ENCODE measurements at regions not wholly inside any gene's neighbourhood (a gene's known extent, or its start where the extent isn't known, plus 50 kb on each side); places are given as distances from the start of the nearest gene placed in this dataset.

- no peak for DNase-seq
These were observed 134.0 kb upstream of the IL12A start for GRCh38 chr3:159854500-159855124.

GRCh38 chr3:159855599-159856346 is 132.9 kb upstream of the IL12A start:
- no peak for DNase-seq

- no peak for DNase-seq
These were observed 132.0 kb upstream of the IL12A start for GRCh38 chr3:159856590-159857104.

- DNase-seq: no peak
These were observed 130.8 kb upstream of the IL12A start for GRCh38 chr3:159857840-159858239.

- DNase-seq: no peak
These were observed 130.0 kb upstream of the IL12A start for GRCh38 chr3:159858650-159859049.

GRCh38 chr3:159859424-159859823 is 129.2 kb upstream of the IL12A start:
- no peak for DNase-seq

- DNase-seq: no peak
These were observed 128.8 kb upstream of the IL12A start for GRCh38 chr3:159859836-159860235.

- peak; percentile 15 for DNase-seq
These were observed 128.1 kb upstream of the IL12A start for GRCh38 chr3:159860269-159861116.

GRCh38 chr3:159861369-159861987 is 127.2 kb upstream of the IL12A start:
- DNase-seq: no peak

- no peak for DNase-seq
These were observed 123.5 kb upstream of the IL12A start for GRCh38 chr3:159865041-159865579.

- DNase-seq: no peak
These were observed 122.4 kb upstream of the IL12A start for GRCh38 chr3:159866201-159866746.

GRCh38 chr3:159867372-159867771 is 121.3 kb upstream of the IL12A start:
- no peak for DNase-seq

GRCh38 chr3:159870723-159871122 is 117.9 kb upstream of the IL12A start:
- no peak for DNase-seq

GRCh38 chr3:159872374-159873109 is 116.1 kb upstream of the IL12A start:
- DNase-seq: no peak

GRCh38 chr3:159875116-159875515 is 113.5 kb upstream of the IL12A start:
- DNase-seq: no peak

GRCh38 chr3:159877924-159878323 is 110.7 kb upstream of the IL12A start:
- no peak for DNase-seq

- DNase-seq: no peak
These were observed 109.5 kb upstream of the IL12A start for GRCh38 chr3:159879146-159879545.

GRCh38 chr3:159879598-159879997 is 109.0 kb upstream of the IL12A start:
- DNase-seq: no peak

GRCh38 chr3:159881208-159881607 is 107.4 kb upstream of the IL12A start:
- DNase-seq: no peak

GRCh38 chr3:159881828-159882309 is 106.8 kb upstream of the IL12A start:
- no peak for DNase-seq

GRCh38 chr3:159882367-159882766 is 106.3 kb upstream of the IL12A start:
- DNase-seq: no peak

Measured in skin of body (tissue), 1 donor.